NCI-H1105 (cell line): ENCODE measurements at regions not wholly inside any gene's neighbourhood (a gene's known extent, or its start where the extent isn't known, plus 50 kb on each side); places are given as distances from the start of the nearest gene placed in this dataset.
"Not testable (repeated sequence)": the region's sequence is repeated elsewhere in the genome, so short reads cannot be mapped to it uniquely, and the experiment has no call there.

ENCODE experiments used
- DNase-seq: peaks from one replicate; lab custom pipeline; 2025; lab: John Stamatoyannopoulos, UW

- no peak for DNase-seq
These were observed 393.1 kb upstream of the KCND2 start for GRCh38 chr7:119879835-119880234.

GRCh38 chr7:119886007-119886406 lies 387.0 kb upstream of the KCND2 start:
- DNase-seq = no peak

GRCh38 chr7:119886525-119886924 lies 386.4 kb upstream of the KCND2 start:
- not testable (repeated sequence) for DNase-seq

GRCh38 chr7:119888251-119888650 lies 384.7 kb upstream of the KCND2 start:
- no peak for DNase-seq

GRCh38 chr7:119890631-119891030 lies 382.3 kb upstream of the KCND2 start:
- DNase-seq = no peak

GRCh38 chr7:119895320-119895719 lies 377.7 kb upstream of the KCND2 start:
- DNase-seq = no peak

- no peak for DNase-seq
These were observed 376.6 kb upstream of the KCND2 start for GRCh38 chr7:119896386-119896785.

- DNase-seq = no peak
These were observed 371.8 kb upstream of the KCND2 start for GRCh38 chr7:119900996-119901672.

- DNase-seq = no peak
These were observed 369.9 kb upstream of the KCND2 start for GRCh38 chr7:119903085-119903484.

GRCh38 chr7:119905495-119905894 lies 367.5 kb upstream of the KCND2 start:
- no peak for DNase-seq

- DNase-seq = no peak
These were observed 364.0 kb upstream of the KCND2 start for GRCh38 chr7:119908948-119909347.

- DNase-seq = not testable (repeated sequence)
These were observed 358.9 kb upstream of the KCND2 start for GRCh38 chr7:119914119-119914518.

- no peak for DNase-seq
These were observed 356.5 kb upstream of the KCND2 start for GRCh38 chr7:119916501-119916900.

GRCh38 chr7:119918185-119918584 lies 354.8 kb upstream of the KCND2 start:
- DNase-seq = no peak

- no peak for DNase-seq
These were observed 353.0 kb upstream of the KCND2 start for GRCh38 chr7:119919986-119920385.

GRCh38 chr7:119925581-119926289 lies 347.2 kb upstream of the KCND2 start:
- DNase-seq = no peak

- no peak for DNase-seq
These were observed 343.1 kb upstream of the KCND2 start for GRCh38 chr7:119929891-119930290.

GRCh38 chr7:119931230-119931824 lies 341.6 kb upstream of the KCND2 start:
- DNase-seq = no peak

GRCh38 chr7:119935418-119936025 lies 337.5 kb upstream of the KCND2 start:
- DNase-seq = peak; percentile 15

- no peak for DNase-seq
These were observed 336.1 kb upstream of the KCND2 start for GRCh38 chr7:119936836-119937235.

- no peak for DNase-seq
These were observed 335.2 kb upstream of the KCND2 start for GRCh38 chr7:119937745-119938144.

GRCh38 chr7:119943942-119944600 lies 328.9 kb upstream of the KCND2 start:
- no peak for DNase-seq
